Mucosa of descending colon (tissue), 3 donors: ENCODE measurements at regions not wholly inside any gene's neighbourhood (a gene's known extent, or its start where the extent isn't known, plus 50 kb on each side); places are given as distances from the start of the nearest gene placed in this dataset.

Experiments used
- ATAC-seq: fragments of 200-7000 bp; cut with Tn5 transposase; one replicate; pipeline ENCODE4 v1.9.1; 2020; ENCODE audit warnings: mild to moderate bottlenecking, moderate library complexity
- DNase-seq, 3 donors: peaks; one replicate each; pipeline ENCODE4 v3.0.0-alpha.2; 2020
- H3K36me3 ChIP-seq: fragments of 200-600 bp; one replicate; pipeline ENCODE4 v1.8.0; 2021; ENCODE audit warnings: low read depth, mild to moderate bottlenecking
- H3K4me1 ChIP-seq: fragments of 200-600 bp; one replicate; pipeline ENCODE4 v1.8.0; 2021; ENCODE audit warnings: low read depth, mild to moderate bottlenecking
- H3K4me3 ChIP-seq: fragments of 200-600 bp; one replicate; pipeline ENCODE4 v1.8.0; 2021; ENCODE audit warnings: mild to moderate bottlenecking
- H3K9me3 ChIP-seq: fragments of 200-600 bp; one replicate; pipeline ENCODE4 v1.8.0; 2021; ENCODE audit warnings: mild to moderate bottlenecking
- intact Hi-C, 2 donors: fragments of 100-400 bp; cut with DNase I in 1 of 2; cut with micrococcal nuclease in 1 of 2; formaldehyde crosslinking; loops; one replicate each; pipeline versions ENCODE4 v1.11.0 to v1.11.1; 2022; cut with DNase I, micrococcal nuclease
- TF ChIP-seq, protein P1 (sequence below): fragments of 200-600 bp; IDR thresholded peaks from one replicate; pipeline ENCODE4 v1.8.0; 2022; ENCODE audit warnings: antibody characterized with exemption, mild to moderate bottlenecking
- donor health status: DM: no; HTN: no; CAD: no; lungs with moderate emphysema.
- donor health status: DM: no; HTN: no; CAD: no.
- donor health status: DM: no; HTN: yes; CAD: no.

DNA sequence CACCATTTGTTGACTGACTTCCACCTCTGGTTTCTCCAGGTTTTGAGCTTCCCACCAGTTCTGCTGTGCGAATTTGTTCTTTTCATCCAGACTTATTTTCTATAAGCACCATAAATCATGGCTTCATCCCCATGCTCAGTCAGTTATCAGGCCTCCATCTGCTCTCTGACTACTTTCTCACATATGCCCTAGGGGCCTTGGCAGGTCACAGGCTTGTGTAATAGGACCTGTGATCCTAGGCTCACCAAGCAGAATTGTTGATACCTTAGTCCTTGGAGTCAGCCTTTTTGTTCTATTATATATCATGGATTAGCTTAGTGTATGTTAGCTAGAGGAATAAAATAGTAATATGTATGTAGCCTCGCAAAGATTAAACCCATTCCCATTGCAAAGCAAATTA is 284.2 kb upstream of the TANK start:
- Histone ChIP-seq H3K9me3 (no peaks in the 10 kb centered on the region), H3K4me3 (no peak overlapping the region), H3K36me3 (no peaks in the 10 kb centered on the region), H3K4me1 (no peaks in the 10 kb centered on the region)
- intact Hi-C loops: no loop called here
- ATAC-seq: no peak
- TF ChIP-seq, protein P1, sequence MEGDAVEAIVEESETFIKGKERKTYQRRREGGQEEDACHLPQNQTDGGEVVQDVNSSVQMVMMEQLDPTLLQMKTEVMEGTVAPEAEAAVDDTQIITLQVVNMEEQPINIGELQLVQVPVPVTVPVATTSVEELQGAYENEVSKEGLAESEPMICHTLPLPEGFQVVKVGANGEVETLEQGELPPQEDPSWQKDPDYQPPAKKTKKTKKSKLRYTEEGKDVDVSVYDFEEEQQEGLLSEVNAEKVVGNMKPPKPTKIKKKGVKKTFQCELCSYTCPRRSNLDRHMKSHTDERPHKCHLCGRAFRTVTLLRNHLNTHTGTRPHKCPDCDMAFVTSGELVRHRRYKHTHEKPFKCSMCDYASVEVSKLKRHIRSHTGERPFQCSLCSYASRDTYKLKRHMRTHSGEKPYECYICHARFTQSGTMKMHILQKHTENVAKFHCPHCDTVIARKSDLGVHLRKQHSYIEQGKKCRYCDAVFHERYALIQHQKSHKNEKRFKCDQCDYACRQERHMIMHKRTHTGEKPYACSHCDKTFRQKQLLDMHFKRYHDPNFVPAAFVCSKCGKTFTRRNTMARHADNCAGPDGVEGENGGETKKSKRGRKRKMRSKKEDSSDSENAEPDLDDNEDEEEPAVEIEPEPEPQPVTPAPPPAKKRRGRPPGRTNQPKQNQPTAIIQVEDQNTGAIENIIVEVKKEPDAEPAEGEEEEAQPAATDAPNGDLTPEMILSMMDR: no peak
- no peak for DNase-seq

DNA sequence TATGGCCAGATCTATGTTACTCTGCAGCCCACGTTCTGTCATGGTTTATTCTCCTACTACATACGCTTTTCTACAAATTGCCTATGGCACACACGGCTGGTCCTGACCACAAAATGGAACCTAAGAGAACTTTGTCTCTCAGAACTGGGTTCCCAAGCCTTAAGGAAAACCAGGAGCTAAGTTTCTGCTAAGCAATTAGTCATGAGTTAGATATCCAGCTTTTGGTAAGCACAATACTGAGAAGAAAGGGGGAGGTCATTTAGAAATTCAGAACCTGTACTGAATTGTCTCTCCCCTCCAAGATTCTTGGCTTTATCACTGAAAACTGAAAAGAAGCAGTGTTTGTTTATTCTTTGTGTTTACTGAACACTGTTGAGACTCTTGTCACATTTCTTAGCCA is 283.5 kb upstream of the TANK start:
- ATAC-seq (no peak), DNase-seq (no peak)
- Histone ChIP-seq H3K36me3 (no peaks in the 10 kb centered on the region), H3K9me3 (no peaks in the 10 kb centered on the region), H3K4me1 (no peaks in the 10 kb centered on the region), H3K4me3 (no peak overlapping the region)
- intact Hi-C loops: no loop called here
- TF ChIP-seq, protein P1: no peak

DNA sequence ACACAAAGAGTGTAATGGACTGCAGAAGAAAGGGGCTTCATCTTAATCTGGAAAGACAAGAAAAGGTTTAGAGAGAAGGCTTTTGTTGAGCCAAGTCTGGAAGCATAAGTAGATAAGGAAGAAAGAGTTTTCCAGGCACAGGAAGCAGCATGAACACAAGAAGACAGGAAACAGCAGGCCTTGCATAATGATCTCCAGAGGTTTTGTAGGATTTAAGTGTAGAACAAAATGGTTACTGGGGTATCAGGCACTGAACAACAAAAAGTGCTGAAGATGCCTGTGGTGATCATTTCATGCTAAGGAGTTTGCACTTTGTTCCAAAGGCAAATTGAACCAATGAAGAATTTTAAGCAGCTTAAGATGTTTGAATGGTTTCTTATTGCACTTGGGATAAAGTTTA is 281.6 kb upstream of the TANK start:
- no peaks in the 10 kb centered on the region for H3K9me3 ChIP-seq
- H3K36me3 ChIP-seq: no peaks in the 10 kb centered on the region
- no peak for DNase-seq
- TF ChIP-seq, protein P1: no peak
- H3K4me3 ChIP-seq: no peak overlapping the region
- H3K4me1 ChIP-seq: no peaks in the 10 kb centered on the region
- ATAC-seq: no peak
- intact Hi-C loops: no loop called here

DNA sequence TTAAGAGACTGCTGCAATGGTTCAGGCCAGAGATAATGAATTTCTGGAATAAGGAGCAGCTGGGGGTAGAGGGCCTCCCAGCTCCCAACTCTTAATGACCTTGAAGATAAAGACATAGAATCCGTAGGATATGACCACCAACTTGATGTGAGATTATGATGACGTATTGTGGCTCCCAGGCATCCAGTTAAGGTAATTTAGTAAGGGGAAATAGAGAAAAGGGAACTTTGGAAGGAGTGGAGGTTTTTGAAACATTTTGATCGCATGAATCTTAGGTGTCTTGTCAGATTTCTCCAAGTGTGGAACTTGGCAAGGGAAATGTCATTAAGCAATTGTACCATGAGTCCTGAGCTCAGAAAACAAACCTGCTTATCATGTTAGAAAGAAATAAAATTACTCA is 277.3 kb upstream of the TANK start:
- DNase-seq: no peak
- Histone ChIP-seq H3K4me3 (no peak overlapping the region), H3K9me3 (no peaks in the 10 kb centered on the region), H3K36me3 (no peaks in the 10 kb centered on the region), H3K4me1 (no peaks in the 10 kb centered on the region)
- ATAC-seq: no peak
- TF ChIP-seq, protein P1: no peak
- intact Hi-C loops: no loop called here

DNA sequence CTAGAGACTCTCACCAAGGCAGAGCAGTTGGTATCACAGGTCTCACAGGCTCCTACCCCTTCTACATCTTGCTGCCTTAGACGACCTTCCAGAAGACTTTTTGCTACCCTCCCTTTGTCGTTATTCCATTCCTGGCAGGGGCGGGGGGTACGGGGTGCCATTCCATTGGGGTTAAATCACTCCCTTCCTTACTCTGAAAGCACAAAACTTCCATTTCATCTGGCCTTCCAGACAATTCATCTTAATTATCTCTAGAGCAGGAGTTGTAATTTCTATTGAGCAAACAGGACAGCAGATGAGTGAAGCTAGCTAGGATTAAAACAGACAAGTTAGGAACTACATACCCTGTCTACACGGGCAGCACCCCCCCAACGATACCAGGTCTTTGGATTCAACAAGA is 276.2 kb upstream of the TANK start:
- H3K4me3 ChIP-seq: no peak overlapping the region
- intact Hi-C loops: no loop called here
- no peaks in the 10 kb centered on the region for H3K36me3 ChIP-seq
- TF ChIP-seq, protein P1: no peak
- no peaks in the 10 kb centered on the region for H3K9me3 ChIP-seq
- DNase-seq: no peak
- no peaks in the 10 kb centered on the region for H3K4me1 ChIP-seq
- no peak for ATAC-seq

DNA sequence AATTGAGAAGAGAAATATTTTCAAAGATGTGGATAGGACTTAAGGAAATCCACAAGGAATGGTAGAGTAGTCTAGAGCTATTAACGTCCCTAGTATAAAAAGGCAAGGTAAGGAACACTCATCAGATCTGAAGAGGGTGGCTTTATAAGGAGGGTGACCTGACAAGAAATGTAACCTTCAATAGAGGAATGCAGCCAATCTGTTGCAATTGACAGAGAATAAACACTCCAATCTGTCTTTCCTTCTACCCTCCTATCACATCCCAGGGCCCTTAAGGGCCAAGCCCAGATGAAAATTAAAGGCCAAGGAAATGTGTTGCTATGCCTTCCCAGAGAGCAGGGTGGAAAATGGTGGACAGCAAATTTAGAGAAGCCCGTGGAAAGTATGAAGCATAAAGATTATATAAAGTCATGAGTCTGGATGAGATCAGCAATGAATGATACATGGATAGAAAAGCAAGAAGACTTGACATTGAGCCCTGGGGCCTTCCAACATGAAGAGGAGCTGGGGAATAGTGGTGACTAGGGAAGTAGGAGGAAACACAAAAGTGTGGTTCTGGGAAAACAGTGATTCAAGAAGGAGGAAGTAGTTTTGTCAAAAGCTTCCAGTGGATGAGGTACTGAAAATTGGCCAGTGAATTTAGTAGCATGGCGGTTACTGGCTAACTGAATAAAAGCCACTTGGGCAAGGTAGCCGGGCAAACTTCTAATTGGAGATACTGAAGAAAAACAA is 270.6 kb upstream of the TANK start:
- DNase-seq: no peak
- intact Hi-C loops: no loop called here
- Histone ChIP-seq H3K36me3 (no peaks in the 10 kb centered on the region), H3K4me1 (no peaks in the 10 kb centered on the region), H3K9me3 (no peaks in the 10 kb centered on the region), H3K4me3 (no peak overlapping the region)
- TF ChIP-seq, protein P1: no peak
- ATAC-seq: no peak
